ENCODE measurements at regions not wholly inside any gene's neighbourhood (a gene's known extent, or its start where the extent isn't known, plus 50 kb on each side); places are given as distances from the start of the nearest gene placed in this dataset.

GRCh38 chr6:147057705-147058342 lies 146.4 kb upstream of the STXBP5 start:
- Histone ChIP-seq H3K27me3 (no peaks in the 10 kb centered on the region), H3K4me3 (no peak overlapping the region), H3K9me3 (no peaks in the 10 kb centered on the region), H3K4me1 (no peaks in the 10 kb centered on the region), H3K27ac (no peak overlapping the region), H3K36me3 (no peaks in the 10 kb centered on the region)
- no peak for DNase-seq (ENCODE audit: low spot score in 2 of 2)
- intact Hi-C loops (cut with DNase I) = no loop called here
- TF ChIP-seq CTCF (IDR thresholded peaks at IDR 0.05) = no peak

- no peaks in the 10 kb centered on the region for H3K36me3 ChIP-seq
- no peak overlapping the region for H3K27ac ChIP-seq
- intact Hi-C loops (cut with DNase I) = no loop called here
- DNase-seq (ENCODE audit: low spot score in 2 of 2) = no peak
- no peaks in the 10 kb centered on the region for H3K4me1 ChIP-seq
- H3K9me3 ChIP-seq = no peaks in the 10 kb centered on the region
- H3K27me3 ChIP-seq = no peaks in the 10 kb centered on the region
- H3K4me3 ChIP-seq = no peak overlapping the region
- TF ChIP-seq CTCF (IDR thresholded peaks at IDR 0.05) = no peak
Measured at GRCh38 chr6:147058786-147059385, 145.3 kb upstream of the STXBP5 start.

GRCh38 chr6:147060636-147061035 lies 143.6 kb upstream of the STXBP5 start:
- H3K27ac ChIP-seq = no peak overlapping the region
- intact Hi-C loops (cut with DNase I) = no loop called here
- no peaks in the 10 kb centered on the region for H3K27me3 ChIP-seq
- no peaks in the 10 kb centered on the region for H3K36me3 ChIP-seq
- H3K4me1 ChIP-seq = no peaks in the 10 kb centered on the region
- no peak overlapping the region for H3K4me3 ChIP-seq
- H3K9me3 ChIP-seq = no peaks in the 10 kb centered on the region
- DNase-seq (ENCODE audit: low spot score in 2 of 2) = no peak
- TF ChIP-seq CTCF (IDR thresholded peaks at IDR 0.05) = no peak

- H3K36me3 ChIP-seq = no peaks in the 10 kb centered on the region
- H3K27me3 ChIP-seq = no peaks in the 10 kb centered on the region
- intact Hi-C loops (cut with DNase I) = no loop called here
- H3K27ac ChIP-seq = no peak overlapping the region
- no peak overlapping the region for H3K4me3 ChIP-seq
- H3K9me3 ChIP-seq = no peaks in the 10 kb centered on the region
- no peak for TF ChIP-seq CTCF (IDR thresholded peaks at IDR 0.05)
- no peaks in the 10 kb centered on the region for H3K4me1 ChIP-seq
- DNase-seq (ENCODE audit: low spot score in 2 of 2) = no peak
Measured at GRCh38 chr6:147061252-147061651, 143.0 kb upstream of the STXBP5 start.

GRCh38 chr6:147063469-147064031 lies 140.7 kb upstream of the STXBP5 start:
- Histone ChIP-seq H3K4me3 (no peak overlapping the region), H3K4me1 (no peaks in the 10 kb centered on the region), H3K27ac (no peak overlapping the region), H3K9me3 (no peaks in the 10 kb centered on the region), H3K36me3 (no peaks in the 10 kb centered on the region), H3K27me3 (no peaks in the 10 kb centered on the region)
- DNase-seq (ENCODE audit: low spot score in 2 of 2) = no peak
- intact Hi-C loops (cut with DNase I) = no loop called here
- no peak for TF ChIP-seq CTCF (IDR thresholded peaks at IDR 0.05)

All from ascending aorta (tissue), 2 donors.